ENCODE measurements at regions not wholly inside any gene's neighbourhood (a gene's known extent, or its start where the extent isn't known, plus 50 kb on each side); places are given as distances from the start of the nearest gene placed in this dataset.

GRCh38 chr3:104635872-104636580, 730.7 kb upstream of the ALCAM start:
- Mint-ChIP-seq H3K4me1 (peaks cover 0 to 4% (median 0%) of the 10 kb centered on the region in 3 donors), H3K27ac (no peak overlapping the region), H3K9me3 (peaks cover 3 to 27% (median 8%) of the 10 kb centered on the region in 3 donors), H3K36me3 (peaks cover 2% of the 10 kb centered on the region), H3K27me3 (no peaks in the 10 kb centered on the region), H3K4me3 (no peak overlapping the region)

- no peak overlapping the region for H3K4me3 Mint-ChIP-seq
- no peaks in the 10 kb centered on the region for H3K36me3 Mint-ChIP-seq
- no peaks in the 10 kb centered on the region for H3K27me3 Mint-ChIP-seq
- no peak overlapping the region for H3K27ac Mint-ChIP-seq
- peaks cover 2 to 12% (median 5%) of the 10 kb centered on the region in 3 donors for H3K9me3 Mint-ChIP-seq
- H3K4me1 Mint-ChIP-seq, result no peaks in the 10 kb centered on the region
Observed at GRCh38 chr3:104642827-104643226, 723.9 kb upstream of the ALCAM start.

- Mint-ChIP-seq H3K27me3 (no peaks in the 10 kb centered on the region), H3K4me1 (peaks cover 0 to 3% (median 0%) of the 10 kb centered on the region in 3 donors), H3K4me3 (no peak overlapping the region), H3K9me3 (peaks cover 0 to 2% (median 0%) of the 10 kb centered on the region in 3 donors), H3K36me3 (no peaks in the 10 kb centered on the region), H3K27ac (no peak overlapping the region)
Observed at GRCh38 chr3:104646196-104646595, 720.5 kb upstream of the ALCAM start.

GRCh38 chr3:104648823-104649222, 717.9 kb upstream of the ALCAM start:
- peaks cover 0 to 10% (median 5%) of the 10 kb centered on the region in 3 donors for H3K9me3 Mint-ChIP-seq
- no peak overlapping the region for H3K4me3 Mint-ChIP-seq
- peaks cover 0 to 3% (median 0%) of the 10 kb centered on the region in 3 donors for H3K4me1 Mint-ChIP-seq
- H3K27ac Mint-ChIP-seq, result no peak overlapping the region
- no peaks in the 10 kb centered on the region for H3K36me3 Mint-ChIP-seq
- no peaks in the 10 kb centered on the region for H3K27me3 Mint-ChIP-seq

- no peaks in the 10 kb centered on the region for H3K36me3 Mint-ChIP-seq
- peaks cover 0 to 4% (median 0%) of the 10 kb centered on the region in 3 donors for H3K9me3 Mint-ChIP-seq
- no peak overlapping the region for H3K27ac Mint-ChIP-seq
- H3K4me3 Mint-ChIP-seq, result no peak overlapping the region
- H3K27me3 Mint-ChIP-seq, result no peaks in the 10 kb centered on the region
- H3K4me1 Mint-ChIP-seq, result no peaks in the 10 kb centered on the region
Observed at GRCh38 chr3:104669083-104669482, 697.6 kb upstream of the ALCAM start.

GRCh38 chr3:104672331-104672730, 694.4 kb upstream of the ALCAM start:
- no peak overlapping the region for H3K4me3 Mint-ChIP-seq
- no peaks in the 10 kb centered on the region for H3K4me1 Mint-ChIP-seq
- peaks cover 0 to 6% (median 0%) of the 10 kb centered on the region in 3 donors for H3K9me3 Mint-ChIP-seq
- no peak overlapping the region for H3K27ac Mint-ChIP-seq
- H3K36me3 Mint-ChIP-seq, result peaks cover 3% of the 10 kb centered on the region
- H3K27me3 Mint-ChIP-seq, result no peaks in the 10 kb centered on the region

GRCh38 chr3:104673981-104674380, 692.7 kb upstream of the ALCAM start:
- H3K36me3 Mint-ChIP-seq, result peaks cover 5% of the 10 kb centered on the region
- no peak overlapping the region for H3K4me3 Mint-ChIP-seq
- H3K4me1 Mint-ChIP-seq, result no peaks in the 10 kb centered on the region
- no peaks in the 10 kb centered on the region for H3K27me3 Mint-ChIP-seq
- H3K9me3 Mint-ChIP-seq, result peaks cover 0 to 6% (median 1%) of the 10 kb centered on the region in 3 donors
- no peak overlapping the region for H3K27ac Mint-ChIP-seq

GRCh38 chr3:104676241-104676640, 690.5 kb upstream of the ALCAM start:
- Mint-ChIP-seq H3K36me3 (peaks cover 11% of the 10 kb centered on the region), H3K27ac (no peak overlapping the region), H3K4me3 (no peak overlapping the region), H3K27me3 (no peaks in the 10 kb centered on the region), H3K4me1 (no peaks in the 10 kb centered on the region), H3K9me3 (peaks cover 0 to 6% (median 1%) of the 10 kb centered on the region in 3 donors)

- no peak overlapping the region for H3K27ac Mint-ChIP-seq
- peaks cover 0 to 6% (median 1%) of the 10 kb centered on the region in 3 donors for H3K9me3 Mint-ChIP-seq
- no peaks in the 10 kb centered on the region for H3K27me3 Mint-ChIP-seq
- no peaks in the 10 kb centered on the region for H3K4me1 Mint-ChIP-seq
- H3K36me3 Mint-ChIP-seq, result peaks cover 11% of the 10 kb centered on the region
- H3K4me3 Mint-ChIP-seq, result no peak overlapping the region
Observed at GRCh38 chr3:104677932-104678331, 688.8 kb upstream of the ALCAM start.

GRCh38 chr3:104685492-104685891, 681.2 kb upstream of the ALCAM start:
- no peak overlapping the region for H3K27ac Mint-ChIP-seq
- H3K27me3 Mint-ChIP-seq, result no peaks in the 10 kb centered on the region
- peaks cover 4 to 6% (median 5%) of the 10 kb centered on the region in 3 donors for H3K9me3 Mint-ChIP-seq
- no peak overlapping the region for H3K4me3 Mint-ChIP-seq
- H3K36me3 Mint-ChIP-seq, result no peaks in the 10 kb centered on the region
- no peaks in the 10 kb centered on the region for H3K4me1 Mint-ChIP-seq

- H3K27ac Mint-ChIP-seq, result no peak overlapping the region
- H3K4me1 Mint-ChIP-seq, result no peaks in the 10 kb centered on the region
- H3K27me3 Mint-ChIP-seq, result no peaks in the 10 kb centered on the region
- H3K9me3 Mint-ChIP-seq, result peaks cover 5 to 14% (median 9%) of the 10 kb centered on the region in 3 donors
- no peaks in the 10 kb centered on the region for H3K36me3 Mint-ChIP-seq
- no peak overlapping the region for H3K4me3 Mint-ChIP-seq
Observed at GRCh38 chr3:104687362-104687761, 679.3 kb upstream of the ALCAM start.

- H3K9me3 Mint-ChIP-seq, result peaks cover 0 to 6% (median 6%) of the 10 kb centered on the region in 3 donors
- H3K4me3 Mint-ChIP-seq, result no peak overlapping the region
- no peaks in the 10 kb centered on the region for H3K27me3 Mint-ChIP-seq
- H3K36me3 Mint-ChIP-seq, result no peaks in the 10 kb centered on the region
- H3K4me1 Mint-ChIP-seq, result no peaks in the 10 kb centered on the region
- H3K27ac Mint-ChIP-seq, result no peak overlapping the region
Observed at GRCh38 chr3:104696470-104696869, 670.2 kb upstream of the ALCAM start.

- H3K4me3 Mint-ChIP-seq, result no peak overlapping the region
- no peaks in the 10 kb centered on the region for H3K9me3 Mint-ChIP-seq
- peaks cover 0 to 7% (median 0%) of the 10 kb centered on the region in 3 donors for H3K4me1 Mint-ChIP-seq
- peaks cover 2% of the 10 kb centered on the region for H3K36me3 Mint-ChIP-seq
- H3K27me3 Mint-ChIP-seq, result no peaks in the 10 kb centered on the region
- H3K27ac Mint-ChIP-seq, result no peak overlapping the region
Observed at GRCh38 chr3:104711406-104711805, 655.3 kb upstream of the ALCAM start.

GRCh38 chr3:104715972-104716371, 650.7 kb upstream of the ALCAM start:
- peaks cover 2% of the 10 kb centered on the region for H3K36me3 Mint-ChIP-seq
- H3K27me3 Mint-ChIP-seq, result no peaks in the 10 kb centered on the region
- H3K4me3 Mint-ChIP-seq, result peak overlapping the region in 1 of 4 donors; percentile 71
- H3K4me1 Mint-ChIP-seq, result peaks cover 11 to 23% (median 13%) of the 10 kb centered on the region in 3 donors
- H3K27ac Mint-ChIP-seq, result no peak overlapping the region
- no peaks in the 10 kb centered on the region for H3K9me3 Mint-ChIP-seq

GRCh38 chr3:104717828-104718196, 648.9 kb upstream of the ALCAM start:
- Mint-ChIP-seq H3K9me3 (peaks cover 0 to 5% (median 0%) of the 10 kb centered on the region in 3 donors), H3K4me3 (peak overlapping the region; percentile 75 to 92 (median 83)), H3K36me3 (peaks cover 2% of the 10 kb centered on the region), H3K4me1 (peaks cover 14 to 25% (median 18%) of the 10 kb centered on the region in 3 donors), H3K27me3 (no peaks in the 10 kb centered on the region), H3K27ac (peak overlapping the region; percentile 89 to 96 (median 91))

GRCh38 chr3:104723000-104723399, 643.7 kb upstream of the ALCAM start:
- H3K9me3 Mint-ChIP-seq, result peaks cover 0 to 9% (median 3%) of the 10 kb centered on the region in 3 donors
- peak overlapping the region in 1 of 4 donors; percentile 56 for H3K4me3 Mint-ChIP-seq
- peaks cover 6 to 12% (median 11%) of the 10 kb centered on the region in 3 donors for H3K4me1 Mint-ChIP-seq
- H3K36me3 Mint-ChIP-seq, result no peaks in the 10 kb centered on the region
- H3K27ac Mint-ChIP-seq, result no peak overlapping the region
- no peaks in the 10 kb centered on the region for H3K27me3 Mint-ChIP-seq

Data from IgD-negative memory B cell (primary cell).